Endodermal cell (in vitro differentiated cells): ENCODE measurements at regions not wholly inside any gene's neighbourhood (a gene's known extent, or its start where the extent isn't known, plus 50 kb on each side); places are given as distances from the start of the nearest gene placed in this dataset.

Experiments
- DNase-seq: peaks from one replicate; pipeline ENCODE4 v3.0.0-alpha.2; 2017
- H3K27ac ChIP-seq: 2 replicates; pipeline ENCODE4 v1.5.1; 2013; ENCODE audit warnings: mild to moderate bottlenecking, low read depth, low read length, moderate library complexity
- H3K27me3 ChIP-seq: 2 replicates; pipeline ENCODE4 v1.6.1; 2013; ENCODE audit warnings: mild to moderate bottlenecking, low read length, moderate library complexity; ENCODE audit not compliant: insufficient read depth, control insufficient read depth, poor library complexity, severe bottlenecking
- H3K36me3 ChIP-seq: 2 replicates; pipeline ENCODE4 v1.7.0; 2013; ENCODE audit warnings: mild to moderate bottlenecking, low read length, moderate library complexity; ENCODE audit not compliant: control insufficient read depth, insufficient read depth
- H3K4me1 ChIP-seq: one replicate; pipeline ENCODE4 v1.7.0; 2013; ENCODE audit warnings: low read length; ENCODE audit not compliant: control insufficient read depth, insufficient read depth
- H3K4me3 ChIP-seq: 2 replicates; pipeline ENCODE4 v1.5.1; 2013; ENCODE audit warnings: mild to moderate bottlenecking, low read length, moderate library complexity
- H3K9ac ChIP-seq: 2 replicates; pipeline ENCODE4 v1.6.1; 2013; ENCODE audit warnings: mild to moderate bottlenecking, low read length, moderate library complexity; ENCODE audit not compliant: poor library complexity, severe bottlenecking; ENCODE audit errors: extremely low read depth
- H3K9me3 ChIP-seq: 2 replicates; pipeline ENCODE4 v1.6.1; 2013; ENCODE audit warnings: mild to moderate bottlenecking, low read length, moderate library complexity; ENCODE audit not compliant: control insufficient read depth
- H3K27ac Mint-ChIP-seq: 2 replicates; pipeline ENCODE4 v1.8.0; 2020; ENCODE audit warnings: mixed read lengths
- H3K27me3 Mint-ChIP-seq: 2 replicates; pipeline ENCODE4 v1.8.0; 2021; ENCODE audit warnings: mild to moderate bottlenecking, mixed read lengths; ENCODE audit not compliant: insufficient read depth
- H3K36me3 Mint-ChIP-seq: 2 replicates; pipeline ENCODE4 v1.8.0; 2020; ENCODE audit warnings: low read depth, mixed read lengths
- H3K4me1 Mint-ChIP-seq: 2 replicates; pipeline ENCODE4 v1.8.0; 2020; ENCODE audit warnings: mixed read lengths
- H3K4me3 Mint-ChIP-seq: 2 replicates; pipeline ENCODE4 v1.8.0; 2020; ENCODE audit warnings: mild to moderate bottlenecking, moderate library complexity, mixed read lengths
- H3K9me3 Mint-ChIP-seq: 2 replicates; pipeline ENCODE4 v1.8.0; 2020; ENCODE audit warnings: mild to moderate bottlenecking, mixed read lengths
- WGBS, 2 experiments: methylation state at CpG; one replicate each; pipeline versions ENCODE4 v1.1.5 to v1.1.7; 2013; ENCODE audit warnings: missing lambda C conversion rate in 2 of 2, mixed read lengths in 1 of 2; ENCODE audit not compliant: insufficient coverage in 1 of 2, insufficient read length in 1 of 2; 5-methylcytosine and 5-hydroxymethylcytosine counted together
- TF ChIP-seq, protein P1 (sequence below): fragments of 200-600 bp; sonication (generic); conservative IDR thresholded peaks from 2 replicates; pipeline ENCODE4 v1.5.0; 2021; ENCODE audit warnings: antibody characterized with exemption, mild to moderate bottlenecking

DNA sequence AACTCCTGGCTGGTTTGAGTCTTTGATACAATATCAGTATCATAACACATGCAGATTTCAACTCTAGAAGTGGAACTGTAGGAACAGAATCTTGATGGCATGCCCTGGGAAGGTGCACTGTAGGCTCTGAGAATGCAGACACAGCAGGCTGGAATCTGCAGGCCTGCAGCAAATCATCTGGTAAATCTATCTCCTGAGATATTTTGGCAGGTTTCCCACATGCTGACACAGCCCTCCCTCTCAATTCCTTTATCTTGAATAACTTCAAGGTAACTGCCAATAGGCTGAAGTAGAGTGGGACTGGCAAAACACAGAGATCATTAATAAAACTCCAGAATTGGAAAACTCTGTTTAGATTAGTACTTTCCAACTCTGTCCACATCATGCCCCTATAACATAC, 177.8 kb upstream of the PCSK5 start:
- H3K27ac Mint-ChIP-seq: no peak overlapping the region
- DNase-seq: no peak
- H3K4me3 Mint-ChIP-seq: no peak overlapping the region
- no peaks in the 10 kb centered on the region for H3K4me1 Mint-ChIP-seq
- no peaks in the 10 kb centered on the region for H3K27me3 ChIP-seq
- no peaks in the 10 kb centered on the region for H3K27me3 Mint-ChIP-seq
- H3K36me3 Mint-ChIP-seq: no peaks in the 10 kb centered on the region
- H3K9me3 ChIP-seq: no peaks in the 10 kb centered on the region
- no peaks in the 10 kb centered on the region for H3K36me3 ChIP-seq
- H3K27ac ChIP-seq: no peak overlapping the region
- no peaks in the 10 kb centered on the region for H3K9me3 Mint-ChIP-seq
- no peak overlapping the region for H3K4me3 ChIP-seq
- H3K4me1 ChIP-seq: no peaks in the 10 kb centered on the region
- H3K9ac ChIP-seq: no peak overlapping the region
- TF ChIP-seq, protein P1, sequence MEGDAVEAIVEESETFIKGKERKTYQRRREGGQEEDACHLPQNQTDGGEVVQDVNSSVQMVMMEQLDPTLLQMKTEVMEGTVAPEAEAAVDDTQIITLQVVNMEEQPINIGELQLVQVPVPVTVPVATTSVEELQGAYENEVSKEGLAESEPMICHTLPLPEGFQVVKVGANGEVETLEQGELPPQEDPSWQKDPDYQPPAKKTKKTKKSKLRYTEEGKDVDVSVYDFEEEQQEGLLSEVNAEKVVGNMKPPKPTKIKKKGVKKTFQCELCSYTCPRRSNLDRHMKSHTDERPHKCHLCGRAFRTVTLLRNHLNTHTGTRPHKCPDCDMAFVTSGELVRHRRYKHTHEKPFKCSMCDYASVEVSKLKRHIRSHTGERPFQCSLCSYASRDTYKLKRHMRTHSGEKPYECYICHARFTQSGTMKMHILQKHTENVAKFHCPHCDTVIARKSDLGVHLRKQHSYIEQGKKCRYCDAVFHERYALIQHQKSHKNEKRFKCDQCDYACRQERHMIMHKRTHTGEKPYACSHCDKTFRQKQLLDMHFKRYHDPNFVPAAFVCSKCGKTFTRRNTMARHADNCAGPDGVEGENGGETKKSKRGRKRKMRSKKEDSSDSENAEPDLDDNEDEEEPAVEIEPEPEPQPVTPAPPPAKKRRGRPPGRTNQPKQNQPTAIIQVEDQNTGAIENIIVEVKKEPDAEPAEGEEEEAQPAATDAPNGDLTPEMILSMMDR: no peak

DNA sequence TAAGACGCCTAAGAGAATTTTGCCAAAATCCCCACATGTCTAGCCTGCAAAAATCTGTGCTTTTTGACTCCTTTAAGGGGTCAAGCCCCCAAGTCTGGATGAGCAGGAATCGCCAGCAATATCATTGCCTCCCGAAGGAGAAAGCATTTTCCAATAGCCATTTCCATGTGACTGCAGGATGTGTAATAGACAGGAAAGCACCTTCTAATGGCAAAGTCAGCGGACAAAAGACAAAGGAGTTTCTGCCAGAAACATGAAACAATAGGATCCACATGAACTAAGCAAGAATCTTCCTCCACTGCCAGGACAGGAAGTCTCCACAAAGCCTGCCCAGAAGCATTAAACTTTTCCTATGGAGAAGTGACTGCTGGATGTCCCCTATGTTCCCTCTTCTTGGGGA, 177.1 kb upstream of the PCSK5 start:
- no peaks in the 10 kb centered on the region for H3K27me3 ChIP-seq
- Mint-ChIP-seq H3K27me3 (no peaks in the 10 kb centered on the region), H3K9me3 (no peaks in the 10 kb centered on the region), H3K36me3 (no peaks in the 10 kb centered on the region), H3K27ac (no peak overlapping the region), H3K4me3 (no peak overlapping the region), H3K4me1 (no peaks in the 10 kb centered on the region)
- no peaks in the 10 kb centered on the region for H3K4me1 ChIP-seq
- H3K9me3 ChIP-seq: no peaks in the 10 kb centered on the region
- H3K4me3 ChIP-seq: no peak overlapping the region
- H3K27ac ChIP-seq: no peak overlapping the region
- no peaks in the 10 kb centered on the region for H3K36me3 ChIP-seq
- 81 to 93% methylated on average over 4 of the region's 4 CpGs for WGBS, 2 experiments
- H3K9ac ChIP-seq: no peak overlapping the region
- no peak for DNase-seq
- TF ChIP-seq, protein P1: no peak

DNA sequence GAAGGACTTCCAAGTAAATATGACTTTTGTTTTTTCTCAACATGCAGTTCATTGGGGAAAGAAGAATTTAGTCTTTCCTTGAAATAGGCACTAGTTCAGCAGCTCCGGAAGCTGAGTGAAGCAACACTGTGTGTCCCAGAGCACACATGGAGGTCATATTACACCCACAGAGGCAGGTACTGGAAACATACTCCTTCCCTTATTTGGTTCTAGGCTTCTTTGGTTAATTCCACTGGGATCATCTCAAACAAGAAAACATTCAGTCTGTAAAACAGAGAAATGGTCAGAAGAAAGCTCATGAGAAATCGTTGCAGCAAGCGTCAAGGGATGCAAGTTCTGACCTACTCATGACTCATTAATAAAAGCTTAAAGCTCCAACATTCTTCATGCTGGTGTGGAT, 175.1 kb upstream of the PCSK5 start:
- Mint-ChIP-seq H3K36me3 (no peaks in the 10 kb centered on the region), H3K27me3 (no peaks in the 10 kb centered on the region), H3K27ac (no peak overlapping the region), H3K4me1 (no peaks in the 10 kb centered on the region), H3K9me3 (no peaks in the 10 kb centered on the region), H3K4me3 (no peak overlapping the region)
- Histone ChIP-seq H3K27me3 (no peaks in the 10 kb centered on the region), H3K4me1 (no peaks in the 10 kb centered on the region), H3K4me3 (no peak overlapping the region), H3K9ac (no peak overlapping the region), H3K36me3 (no peaks in the 10 kb centered on the region), H3K27ac (no peak overlapping the region), H3K9me3 (no peaks in the 10 kb centered on the region)
- DNase-seq: no peak
- TF ChIP-seq, protein P1: no peak
- WGBS, 2 experiments: 87 to 100% methylated on average over 3 of the region's 3 CpGs
